Limb (tissue), 2 donors: ENCODE measurements at regions not wholly inside any gene's neighbourhood (a gene's known extent, or its start where the extent isn't known, plus 50 kb on each side); places are given as distances from the start of the nearest gene placed in this dataset.

Experiments
- DNase-seq, 2 donors: peaks; one replicate each; pipeline ENCODE4 v3.0.0-alpha.2; 2016; ENCODE audit errors: extremely low spot score in 2 of 2

DNA sequence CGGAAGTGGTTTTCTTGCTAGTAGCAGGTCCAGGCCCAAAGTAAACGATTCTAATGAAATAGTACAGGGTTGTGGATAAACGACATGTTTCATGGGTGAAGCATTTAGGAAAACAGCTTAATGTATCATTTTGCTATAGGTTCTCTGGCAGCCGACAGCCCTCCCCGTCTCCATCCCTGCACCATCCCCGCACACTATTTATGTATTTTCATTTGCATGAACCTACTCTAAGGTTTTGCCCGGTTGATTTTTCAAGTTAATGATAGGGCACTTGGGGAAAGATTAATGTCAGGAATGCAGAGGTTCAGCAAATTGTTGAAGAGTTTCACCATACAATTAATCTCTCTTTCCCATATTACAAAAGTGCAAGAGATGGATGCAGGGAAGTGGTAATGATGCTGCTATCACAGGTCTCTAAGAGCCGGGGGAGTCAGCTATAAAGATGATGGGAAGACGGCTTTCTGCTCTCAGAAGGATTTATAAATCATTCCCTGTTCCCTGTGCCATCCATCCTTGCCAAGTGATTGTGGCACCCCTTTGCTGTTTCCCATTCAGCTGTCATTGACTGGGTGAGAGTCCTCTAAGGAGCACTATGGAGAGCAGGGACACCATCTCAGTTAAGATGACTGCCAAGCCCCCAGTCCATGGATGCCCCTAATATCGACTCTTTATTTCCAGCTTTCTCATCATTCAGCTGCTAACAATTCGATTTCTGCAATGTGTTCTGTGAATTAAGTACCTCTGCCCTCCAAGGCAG, 186.3 kb downstream of the IRS2 start:
- DNase-seq: no peak

DNA sequence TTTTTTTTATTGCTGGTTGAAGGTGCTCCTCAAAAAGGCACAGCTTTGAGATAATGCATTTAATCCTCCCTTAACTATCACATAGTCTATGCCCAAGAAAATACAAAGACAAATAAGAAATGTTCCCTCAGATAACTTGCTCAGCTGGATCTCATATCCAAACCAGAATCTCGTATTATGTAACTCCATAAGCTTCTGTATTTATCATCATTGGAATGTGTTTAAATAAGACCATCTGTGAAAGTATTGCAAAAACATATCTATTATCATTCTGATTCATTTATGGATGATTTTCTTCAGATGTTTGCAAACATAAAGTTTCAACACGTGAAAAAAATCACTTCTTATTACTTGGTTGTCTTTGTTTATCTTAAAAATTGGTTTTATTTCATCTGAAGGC, 190.9 kb downstream of the IRS2 start:
- DNase-seq: peak in 1 of 2 donors; percentile 4

DNA sequence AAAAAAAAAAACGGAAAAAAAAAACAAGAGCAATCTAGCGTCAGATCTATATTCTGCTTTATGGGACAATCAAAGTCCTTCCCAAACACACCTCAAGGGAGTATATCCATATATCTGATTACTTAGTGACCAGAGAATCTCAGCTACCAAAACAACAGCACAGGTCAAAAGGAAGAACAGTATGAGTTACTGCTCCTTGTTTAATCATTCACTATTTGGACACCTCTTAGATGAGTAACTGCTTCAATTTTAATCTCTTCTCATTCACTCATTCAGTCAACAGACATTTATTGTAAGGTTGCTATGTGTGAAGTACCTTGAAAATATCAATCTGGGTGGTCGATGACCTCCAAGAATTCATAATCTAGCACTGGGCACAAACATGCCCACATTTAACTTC, 193.2 kb downstream of the IRS2 start:
- no peak for DNase-seq

DNA sequence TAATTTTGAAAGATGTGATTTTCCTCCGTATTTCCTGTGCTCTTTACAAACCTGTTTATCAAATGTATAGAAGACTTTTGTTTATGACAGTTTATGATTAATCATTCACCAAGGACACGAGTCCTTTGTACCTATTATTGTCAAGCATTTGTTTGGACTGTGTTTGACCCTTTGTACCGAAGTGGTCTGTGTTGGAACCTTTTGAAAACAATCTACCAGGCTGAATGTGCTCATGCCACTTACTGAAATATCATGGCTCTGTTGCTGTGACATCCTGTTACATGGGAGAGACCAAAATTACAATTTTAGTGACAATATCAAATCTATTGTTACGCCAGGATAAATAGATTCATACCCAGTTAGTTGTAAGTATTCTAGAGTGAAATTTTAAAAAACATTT, 193.6 kb downstream of the IRS2 start:
- DNase-seq: no peak

DNA sequence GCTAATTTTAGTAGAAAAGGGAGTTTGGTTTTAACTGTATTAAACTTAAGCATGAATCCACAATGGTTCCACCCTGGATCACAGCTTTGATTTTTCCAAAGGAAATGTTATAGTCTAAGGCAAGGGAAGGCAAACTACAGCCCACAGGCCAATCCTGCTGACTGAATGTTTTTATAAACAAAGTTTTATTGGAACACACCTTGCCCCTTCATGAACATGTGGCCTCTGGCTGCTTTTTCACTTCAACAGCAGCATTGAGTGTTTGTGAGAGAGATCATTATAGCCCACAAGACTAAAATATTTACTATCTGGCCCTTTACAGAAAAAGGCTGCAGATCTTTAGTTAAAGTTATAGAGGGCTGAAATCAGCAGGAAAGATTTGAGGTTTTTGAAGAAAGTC, 198.7 kb downstream of the IRS2 start:
- DNase-seq: no peak

DNA sequence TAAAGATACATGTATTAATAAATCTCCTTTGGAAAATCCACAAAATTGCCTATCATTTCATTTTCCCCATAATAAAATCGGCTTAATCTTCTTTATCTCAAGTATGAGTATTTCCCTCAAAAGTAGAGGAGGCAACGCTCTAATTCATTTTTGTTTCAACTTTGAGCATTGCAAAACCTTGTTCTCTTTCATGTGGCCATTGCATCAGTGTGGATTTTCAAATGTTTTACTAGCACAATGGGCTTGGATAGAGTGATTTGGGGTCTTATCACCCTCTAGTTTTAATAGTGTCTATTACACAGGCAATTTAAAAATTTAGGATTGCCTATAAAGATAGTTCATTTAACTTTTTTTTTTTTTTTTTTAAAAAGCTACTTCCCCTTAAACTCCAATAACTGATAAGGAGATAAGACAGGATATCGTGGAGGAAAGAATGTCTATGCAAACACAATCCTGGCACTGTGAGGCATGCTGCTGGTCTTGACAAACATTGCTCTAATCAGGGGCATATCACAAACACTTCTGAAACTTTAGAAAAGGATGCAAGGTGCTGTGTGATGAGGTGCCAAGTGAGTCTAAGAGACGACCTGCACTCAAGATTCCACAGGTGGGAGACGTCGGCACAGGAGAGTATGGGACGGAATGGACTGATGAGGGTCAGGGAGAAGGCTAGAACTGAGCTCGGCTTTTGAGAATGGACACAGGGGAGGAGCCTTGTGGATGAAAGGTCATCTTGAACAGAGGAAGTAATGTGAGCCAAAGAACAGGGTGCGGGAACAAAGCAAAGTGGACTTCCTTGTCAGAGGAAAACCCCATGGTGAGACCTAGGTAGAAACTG, 199.7 kb downstream of the IRS2 start:
- DNase-seq: no peak

DNA sequence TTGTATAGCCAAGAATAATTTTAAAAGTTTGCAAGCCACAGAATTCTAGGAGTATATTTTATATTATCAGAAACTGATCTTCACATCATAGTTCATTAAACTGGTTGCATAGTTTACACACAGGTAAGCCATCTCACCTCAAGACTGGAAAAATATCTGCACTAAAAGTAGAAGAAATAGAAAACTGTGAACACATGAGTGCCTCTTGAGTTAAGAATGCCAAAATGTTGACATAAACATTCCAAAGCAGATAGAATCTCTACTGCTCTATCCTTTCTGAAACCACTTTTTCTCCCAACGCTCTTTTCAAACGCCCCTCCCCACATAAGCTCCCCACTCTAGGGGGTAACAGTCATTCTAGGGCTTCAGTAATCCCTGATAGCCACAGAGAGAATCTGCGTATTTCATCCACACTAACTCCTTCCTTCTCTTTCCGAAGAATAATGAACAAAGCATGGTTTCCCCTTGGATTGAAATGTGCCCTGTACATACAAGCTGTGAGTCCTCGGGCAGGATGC, 201.5 kb downstream of the IRS2 start:
- DNase-seq: no peak

DNA sequence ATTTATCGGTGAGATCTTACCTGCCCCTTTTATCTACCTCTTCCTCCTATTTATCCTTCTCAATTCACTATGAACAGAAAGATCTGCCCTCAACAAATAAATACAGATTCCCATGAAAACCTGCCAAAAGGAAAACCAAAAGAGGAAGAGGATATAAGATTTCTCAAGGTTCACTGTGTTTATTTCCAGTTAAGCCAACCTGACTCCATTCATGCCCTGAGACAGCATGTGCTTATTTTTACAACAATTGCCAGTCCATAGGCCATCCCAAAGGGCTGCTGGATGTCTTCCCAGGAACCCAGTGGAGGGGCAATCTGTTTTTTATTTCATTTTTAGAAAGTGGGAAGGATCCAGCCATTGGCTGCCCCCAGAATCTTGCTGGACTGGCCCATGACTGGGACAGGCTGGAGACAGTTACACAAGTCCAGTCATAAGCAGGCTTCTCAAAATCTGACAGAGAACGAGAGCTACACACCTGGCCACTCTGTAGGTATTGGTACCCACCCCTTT, 209.1 kb downstream of the IRS2 start:
- DNase-seq: no peak

DNA sequence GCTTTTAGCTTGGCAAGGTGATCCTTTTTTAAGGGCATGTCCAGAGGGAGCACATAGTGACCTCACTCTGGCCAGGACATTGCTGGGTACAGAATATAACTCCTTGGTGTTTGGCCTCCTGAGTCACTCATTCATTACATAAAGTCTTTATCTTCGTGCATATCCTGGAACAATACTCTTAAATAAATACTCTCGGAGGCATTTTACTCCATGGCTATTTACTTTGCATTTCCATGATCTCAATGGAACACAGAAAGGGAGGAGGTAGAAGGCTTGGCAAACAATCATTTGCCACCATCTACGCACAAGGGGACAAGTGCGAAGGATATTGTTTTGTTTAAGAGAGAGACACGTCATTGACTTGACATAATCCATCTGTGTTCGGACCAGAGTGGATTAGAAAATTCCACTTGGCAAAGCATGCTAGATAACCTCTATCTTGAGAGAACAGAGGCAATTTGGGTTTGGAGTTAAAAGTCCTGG, 210.0 kb downstream of the IRS2 start:
- no peak for DNase-seq

DNA sequence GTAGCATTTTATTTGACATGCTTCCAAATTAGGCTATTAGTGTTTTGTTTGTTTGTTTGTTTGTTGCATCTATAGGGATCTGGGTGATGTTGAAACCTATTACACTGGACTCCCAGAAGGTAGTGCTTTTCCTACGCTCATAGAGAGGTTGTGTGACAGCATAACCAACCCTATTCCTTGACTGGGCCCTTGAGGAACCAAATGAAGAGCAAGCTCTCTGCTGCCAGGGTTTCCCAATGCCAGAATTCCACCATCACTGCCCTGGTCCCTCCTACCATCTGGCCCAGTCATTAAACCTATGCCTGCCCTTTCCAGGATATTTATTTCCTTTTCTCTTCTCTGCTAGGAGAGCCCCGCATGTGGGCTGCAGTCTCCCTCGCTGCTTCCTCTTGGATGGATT, 210.6 kb downstream of the IRS2 start:
- DNase-seq: no peak

DNA sequence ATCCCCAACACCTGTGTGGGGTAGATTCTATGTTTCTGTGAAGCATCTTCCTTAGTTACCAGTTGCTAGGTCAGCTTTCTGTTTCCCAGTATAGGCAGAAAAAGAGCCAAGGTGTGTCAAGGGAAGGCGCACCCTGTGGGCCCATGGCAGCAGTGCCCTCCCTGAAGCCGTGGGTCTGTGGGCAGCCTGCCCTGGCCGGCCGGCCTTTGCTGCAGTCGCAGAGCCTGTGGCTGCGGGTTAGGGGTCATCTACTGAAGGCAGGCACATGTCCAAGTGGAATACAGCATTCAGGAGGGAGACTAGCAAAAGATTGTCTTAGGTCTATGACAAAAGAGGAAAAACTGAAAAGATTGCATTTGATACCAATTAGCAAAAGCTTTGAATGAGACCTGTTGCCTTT, 214.0 kb downstream of the IRS2 start:
- DNase-seq: no peak

DNA sequence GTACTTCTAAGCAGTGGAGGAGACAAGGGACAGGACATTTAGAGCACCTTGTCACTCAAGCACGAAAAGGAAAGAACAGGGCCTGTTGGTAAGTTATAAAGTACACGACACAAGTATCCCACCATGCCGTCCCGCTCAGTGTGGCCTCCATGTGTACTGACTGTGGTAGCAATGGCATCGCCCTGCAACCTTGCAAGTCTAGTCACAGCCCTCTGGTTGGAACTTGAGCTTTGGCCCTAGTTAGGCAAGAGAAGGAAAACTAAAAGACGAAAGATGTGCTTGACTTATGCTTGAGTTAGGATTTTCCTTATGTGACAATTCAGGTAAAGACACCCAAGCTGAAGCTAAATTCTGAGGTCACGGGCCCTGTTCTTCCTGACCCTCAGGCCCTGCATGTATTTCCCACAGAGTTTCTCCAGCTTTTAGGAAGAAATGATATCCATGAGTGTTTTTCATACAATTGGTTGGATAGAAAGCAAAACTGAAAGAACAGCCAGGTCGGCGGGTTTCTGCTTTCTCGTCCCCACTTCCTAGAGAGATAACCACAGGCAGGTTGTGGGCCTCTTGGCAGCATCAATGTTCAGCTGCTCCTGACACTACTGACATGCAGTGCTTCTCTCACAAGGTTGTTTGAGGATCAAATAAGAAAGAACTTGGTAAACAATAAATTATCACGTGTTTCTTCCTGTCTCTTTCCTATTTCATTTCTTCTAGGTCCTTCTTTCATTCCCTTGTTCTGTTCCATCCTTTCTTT, 216.2 kb downstream of the IRS2 start:
- DNase-seq: no peak

DNA sequence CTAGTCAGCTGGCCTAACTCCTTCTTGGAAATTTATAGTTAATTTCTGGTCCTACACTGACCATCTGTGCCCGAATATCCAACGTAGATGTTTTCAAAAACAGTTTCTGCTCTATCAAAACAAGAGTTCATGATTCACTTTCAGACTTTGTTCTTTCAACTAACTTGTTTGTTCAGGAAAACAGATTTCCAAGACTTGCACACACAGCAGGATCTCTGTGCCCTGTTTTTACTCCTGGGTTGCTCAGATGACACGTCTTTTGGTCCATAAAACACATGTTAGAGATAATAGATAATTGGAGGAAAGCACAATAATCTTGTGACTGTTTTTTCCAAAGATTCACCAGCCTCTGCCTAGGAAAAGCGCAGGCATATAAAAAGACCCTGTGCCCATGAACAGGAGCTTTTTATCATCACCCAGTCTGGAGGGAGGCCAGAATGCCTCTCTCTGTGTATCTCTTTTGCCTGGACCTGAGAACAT, 218.0 kb downstream of the IRS2 start:
- DNase-seq: no peak

DNA sequence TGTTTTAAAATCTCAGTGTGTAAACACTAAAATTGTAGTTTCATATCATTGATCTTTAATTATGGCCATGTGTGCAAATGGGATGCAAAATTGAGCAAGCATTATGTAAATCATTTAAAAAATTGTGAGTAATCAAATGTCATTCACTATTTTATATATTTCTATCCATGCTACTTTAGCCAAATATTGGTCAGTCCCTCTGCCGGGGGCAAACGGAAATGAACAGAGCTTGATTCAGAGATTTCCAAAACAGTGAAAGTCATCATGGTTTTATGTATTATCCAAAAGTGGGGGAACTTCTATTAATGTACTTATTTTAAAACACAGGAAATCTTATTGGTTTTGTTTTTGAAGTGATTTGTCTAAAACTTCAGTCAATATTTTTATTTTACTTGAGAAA, 219.1 kb downstream of the IRS2 start:
- no peak for DNase-seq

DNA sequence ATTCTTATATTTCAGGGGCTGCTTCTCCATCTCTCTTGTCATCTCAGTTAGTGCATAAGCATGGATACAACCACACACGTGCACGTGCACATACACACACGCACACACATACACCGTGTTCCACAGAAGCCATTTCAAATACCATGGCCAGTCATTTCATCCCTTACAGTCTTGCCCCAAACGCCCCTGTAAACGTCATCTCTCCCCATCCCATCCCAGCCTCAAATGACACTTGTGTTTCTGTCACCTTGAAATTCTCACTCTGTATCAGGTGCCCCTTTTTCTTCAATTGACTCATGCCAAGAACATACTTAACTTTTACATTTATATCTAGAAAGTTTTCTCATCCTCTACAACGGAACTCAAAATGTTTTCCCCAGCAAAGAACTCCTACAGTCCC, 220.5 kb downstream of the IRS2 start:
- DNase-seq: no peak

DNA sequence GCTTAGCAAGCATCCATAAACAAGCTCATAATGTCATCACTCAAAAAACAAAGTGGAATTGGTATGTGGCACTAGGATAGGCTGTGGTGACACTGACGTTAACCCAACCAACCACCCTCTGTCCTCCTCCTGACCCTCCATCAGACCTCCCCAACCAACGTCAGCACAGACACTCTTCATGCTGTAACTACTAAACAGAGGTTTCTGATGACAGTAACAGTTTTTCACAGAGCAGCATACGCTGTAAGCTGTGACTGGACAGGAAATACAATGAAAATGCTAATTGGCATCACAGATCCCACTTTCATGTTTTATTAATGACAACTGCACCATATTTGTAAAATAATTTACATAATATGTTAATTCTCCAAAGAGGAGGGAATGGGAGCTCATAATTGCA, 238.0 kb downstream of the IRS2 start:
- no peak for DNase-seq

DNA sequence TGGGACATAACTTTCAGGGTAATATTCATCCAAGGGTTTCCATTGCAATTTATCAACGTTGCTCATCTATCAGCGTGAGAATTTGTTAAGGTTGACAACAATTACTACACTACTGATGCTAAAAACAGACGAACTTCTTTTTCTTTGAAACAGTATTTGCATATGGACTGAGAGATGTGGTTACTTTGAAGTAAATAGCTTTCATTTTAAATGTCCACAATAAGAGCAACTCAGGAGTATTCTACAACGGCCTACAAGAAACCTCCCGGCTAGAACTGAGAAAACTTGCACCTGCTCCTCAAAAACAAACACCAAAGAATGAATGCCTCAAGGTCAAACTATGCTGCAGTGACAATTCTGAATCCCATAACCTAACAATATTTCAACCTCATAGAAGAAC, 238.4 kb downstream of the IRS2 start:
- DNase-seq: no peak

DNA sequence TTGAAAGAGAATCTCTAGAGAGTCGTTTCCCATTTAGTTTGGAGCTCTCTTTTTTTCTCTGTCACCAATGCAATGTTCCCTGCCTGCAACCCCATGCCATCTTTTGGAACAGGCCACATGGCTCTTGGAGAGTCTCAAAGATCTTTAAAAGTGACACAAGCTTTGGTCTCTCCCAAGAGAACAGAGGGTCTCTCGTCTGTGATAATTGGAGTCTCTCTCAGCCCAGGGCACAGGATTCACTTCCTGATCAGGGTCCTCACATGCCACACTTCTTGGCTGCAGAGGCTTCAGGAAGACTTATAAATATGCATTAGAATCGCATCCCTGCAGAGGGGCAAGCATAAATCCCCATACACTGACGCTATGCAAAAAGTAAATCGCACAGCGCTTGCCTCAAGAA, 240.5 kb downstream of the IRS2 start:
- no peak for DNase-seq

DNA sequence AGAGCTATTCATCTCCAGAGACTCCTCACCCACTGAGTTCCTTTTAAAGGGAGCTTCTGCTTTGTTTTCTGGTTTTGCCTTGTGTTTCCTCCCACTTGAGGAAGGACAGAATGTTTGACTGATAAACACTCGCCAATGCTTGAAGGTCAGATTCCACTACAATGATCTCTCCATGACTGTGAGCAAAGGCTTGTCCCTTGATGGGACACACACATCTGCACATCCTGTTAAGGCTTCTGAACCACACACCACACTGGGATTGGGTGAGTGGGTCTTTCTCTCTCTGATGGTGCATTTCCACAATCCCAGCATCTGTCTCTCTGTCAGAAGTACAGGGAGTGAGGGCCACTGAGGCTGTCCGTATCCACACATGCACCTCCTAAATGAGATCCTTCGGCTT, 245.3 kb downstream of the IRS2 start:
- no peak for DNase-seq

DNA sequence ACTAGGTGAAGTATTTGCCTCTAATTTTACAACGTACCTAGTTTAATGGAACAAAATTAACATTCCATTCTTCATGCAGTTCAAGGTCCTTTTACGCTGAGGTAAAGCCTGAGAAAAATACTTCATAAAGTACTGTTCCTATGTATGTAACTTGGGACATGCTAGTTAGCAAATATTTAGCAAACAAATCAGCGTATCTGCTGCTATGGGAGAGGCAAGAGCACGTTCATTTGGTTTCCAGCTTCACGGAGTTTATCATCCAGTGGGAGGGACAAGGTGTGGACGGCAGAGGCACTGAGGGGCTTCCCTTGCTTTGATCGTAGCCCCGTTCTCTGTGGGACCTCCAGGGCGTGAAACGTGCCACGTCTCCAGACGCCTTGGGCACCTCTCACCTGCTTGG, 248.8 kb downstream of the IRS2 start:
- DNase-seq: no peak

DNA sequence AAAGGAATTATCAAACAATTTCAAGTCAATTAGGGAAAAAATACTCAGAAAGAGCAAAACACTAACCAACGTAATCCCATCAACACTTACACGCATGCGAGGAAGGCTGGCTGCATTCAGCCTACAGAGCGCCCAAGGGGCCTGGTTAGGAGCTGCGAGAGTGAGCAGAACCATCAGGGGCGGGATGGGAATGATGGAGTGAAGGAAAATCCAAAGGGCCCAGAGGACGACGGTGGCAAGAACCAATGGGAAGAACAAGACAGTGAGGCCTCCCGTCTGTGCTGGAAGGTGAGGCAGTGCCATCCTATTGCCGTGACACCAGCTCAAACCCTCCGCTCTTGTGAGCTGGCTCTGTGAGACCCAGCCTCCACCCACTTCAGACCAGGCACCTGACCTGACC, 253.0 kb downstream of the IRS2 start:
- DNase-seq: no peak

DNA sequence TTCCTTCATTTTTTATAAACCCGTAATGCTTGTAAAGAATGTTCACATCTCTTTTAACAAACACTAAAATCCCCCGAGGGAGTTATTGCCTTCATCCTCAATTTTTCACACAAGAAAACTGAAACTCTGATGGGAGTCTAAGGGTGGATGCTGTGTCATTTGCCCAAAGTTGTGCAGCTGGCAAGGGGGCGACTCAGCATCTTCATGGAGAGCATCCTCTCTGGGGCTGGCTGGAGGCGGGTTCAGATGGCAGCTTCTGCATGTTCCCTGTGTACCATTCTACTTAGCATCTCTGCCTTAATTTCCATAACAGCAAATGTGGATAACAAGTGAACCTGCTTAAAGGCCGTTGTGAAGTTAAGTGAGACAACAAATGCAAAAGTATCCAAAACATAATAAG, 256.4 kb downstream of the IRS2 start:
- DNase-seq: no peak
